ENCODE measurements at regions not wholly inside any gene's neighbourhood (a gene's known extent, or its start where the extent isn't known, plus 50 kb on each side); places are given as distances from the start of the nearest gene placed in this dataset.

DNA sequence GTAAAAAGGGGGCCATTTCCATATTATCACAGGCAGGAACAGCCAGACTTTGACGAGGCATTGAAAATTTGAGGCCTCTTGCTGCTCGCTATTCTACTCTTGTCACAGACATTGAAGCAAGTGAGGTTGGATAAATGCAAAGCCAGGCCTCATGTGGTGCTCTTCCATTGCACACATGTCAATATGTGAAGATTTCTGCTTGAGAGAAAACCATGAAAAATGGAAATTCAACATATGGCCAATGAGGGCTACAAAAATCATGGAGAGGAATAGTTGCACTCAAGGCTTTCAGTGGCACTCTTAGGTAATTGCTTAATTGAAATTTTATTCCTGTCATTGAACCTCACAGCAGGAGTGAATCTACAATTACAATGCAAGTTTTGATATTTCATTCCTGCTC lies 185.6 kb upstream of the MBNL1 start:
- TF ChIP-seq ZNF274 (IDR thresholded peaks at IDR 0.05; ENCODE audit: low read depth, low read length) (no peak), YY1 (IDR thresholded peaks at IDR 0.05; ENCODE audit: insufficient read depth, insufficient read length) (no peak)

Data from NT2/D1 (cell line).